ENCODE measurements at regions not wholly inside any gene's neighbourhood (a gene's known extent, or its start where the extent isn't known, plus 50 kb on each side); places are given as distances from the start of the nearest gene placed in this dataset.

- H3K27me3 Mint-ChIP-seq (ENCODE audit: insufficient read depth, unreplicated experiment) = no peaks in the 10 kb centered on the region
- POLR2A ChIA-PET = interaction anchor here (0.7 kb wide), 1 partner anchor 190 kb away, joined by 3 read pairs; no protein-coding TSS in a partner anchor
- no peak overlapping the region for H3K4me3 Mint-ChIP-seq (ENCODE audit: unreplicated experiment)
- CTCF ChIA-PET = interaction anchor here (0.6 kb wide), 2 partner anchors 14 to 370 kb away, joined by 3 read pairs; no protein-coding TSS in a partner anchor
- no peak overlapping the region for H3K27ac Mint-ChIP-seq (ENCODE audit: low read depth, unreplicated experiment)
- no peak for TF ChIP-seq CTCF (IDR thresholded peaks at IDR 0.05; ENCODE audit: unreplicated experiment)
- BruUV-seq (replicated peaks) = no TSS peak
- H3K9me3 Mint-ChIP-seq (ENCODE audit: unreplicated experiment) = peaks cover 20% of the 10 kb centered on the region
- H3K36me3 Mint-ChIP-seq (ENCODE audit: insufficient read depth, unreplicated experiment) = no peaks in the 10 kb centered on the region
- intact Hi-C loops (cut with micrococcal nuclease) = no loop called here
- no peaks in the 10 kb centered on the region for H3K4me1 Mint-ChIP-seq (ENCODE audit: insufficient read depth, unreplicated experiment)
- DNase-seq (ENCODE audit: unreplicated experiment) = no peak
Observed at GRCh38 chr20:17062712-17063111, 164.1 kb upstream of the PCSK2 start.

- DNase-seq (ENCODE audit: unreplicated experiment) = no peak
- Mint-ChIP-seq H3K36me3 (ENCODE audit: insufficient read depth, unreplicated experiment) (no peaks in the 10 kb centered on the region), H3K4me3 (ENCODE audit: unreplicated experiment) (no peak overlapping the region), H3K27me3 (ENCODE audit: insufficient read depth, unreplicated experiment) (no peaks in the 10 kb centered on the region), H3K27ac (ENCODE audit: low read depth, unreplicated experiment) (no peak overlapping the region), H3K9me3 (ENCODE audit: unreplicated experiment) (peaks cover 18% of the 10 kb centered on the region), H3K4me1 (ENCODE audit: insufficient read depth, unreplicated experiment) (no peaks in the 10 kb centered on the region)
- no peak for TF ChIP-seq CTCF (IDR thresholded peaks at IDR 0.05; ENCODE audit: unreplicated experiment)
- no TSS peak for BruUV-seq (replicated peaks)
- ChIA-PET CTCF (interaction anchor here (0.5 kb wide), 1 partner anchor 9 kb away, joined by 3 read pairs; no protein-coding TSS in a partner anchor), POLR2A (no interaction called here)
- intact Hi-C loops (cut with micrococcal nuclease) = no loop called here
Observed at GRCh38 chr20:17066902-17067301, 159.9 kb upstream of the PCSK2 start.

GRCh38 chr20:17068084-17068711 lies 158.6 kb upstream of the PCSK2 start:
- no peak for TF ChIP-seq CTCF (IDR thresholded peaks at IDR 0.05; ENCODE audit: unreplicated experiment)

GRCh38 chr20:17077030-17077429 lies 149.8 kb upstream of the PCSK2 start:
- intact Hi-C loops (cut with micrococcal nuclease) = no loop called here
- Mint-ChIP-seq H3K27me3 (ENCODE audit: insufficient read depth, unreplicated experiment) (no peaks in the 10 kb centered on the region), H3K4me3 (ENCODE audit: unreplicated experiment) (no peak overlapping the region), H3K27ac (ENCODE audit: low read depth, unreplicated experiment) (no peak overlapping the region), H3K9me3 (ENCODE audit: unreplicated experiment) (peaks cover 8% of the 10 kb centered on the region), H3K4me1 (ENCODE audit: insufficient read depth, unreplicated experiment) (no peaks in the 10 kb centered on the region), H3K36me3 (ENCODE audit: insufficient read depth, unreplicated experiment) (no peaks in the 10 kb centered on the region)
- TF ChIP-seq CTCF (IDR thresholded peaks at IDR 0.05; ENCODE audit: unreplicated experiment) = no peak
- no TSS peak for BruUV-seq (replicated peaks)
- ChIA-PET CTCF (no interaction called here), POLR2A (no interaction called here)
- DNase-seq (ENCODE audit: unreplicated experiment) = no peak

More at GRCh38 chr20:17068084-17068711, 158.6 kb upstream of the PCSK2 start:
- intact Hi-C loops (cut with micrococcal nuclease) = no loop called here
- no peak for DNase-seq (ENCODE audit: unreplicated experiment)
- Mint-ChIP-seq H3K4me1 (ENCODE audit: insufficient read depth, unreplicated experiment) (no peaks in the 10 kb centered on the region), H3K27ac (ENCODE audit: low read depth, unreplicated experiment) (no peak overlapping the region), H3K36me3 (ENCODE audit: insufficient read depth, unreplicated experiment) (no peaks in the 10 kb centered on the region), H3K9me3 (ENCODE audit: unreplicated experiment) (peaks cover 10% of the 10 kb centered on the region), H3K27me3 (ENCODE audit: insufficient read depth, unreplicated experiment) (no peaks in the 10 kb centered on the region), H3K4me3 (ENCODE audit: unreplicated experiment) (no peak overlapping the region)
- CTCF ChIA-PET = interaction anchor here (0.6 kb wide), 1 partner anchor 23 kb away, joined by 3 read pairs; no protein-coding TSS in a partner anchor
- POLR2A ChIA-PET = no interaction called here
- no TSS peak for BruUV-seq (replicated peaks)
